Islet of Langerhans (tissue), 1 donor: ENCODE measurements at regions not wholly inside any gene's neighbourhood (a gene's known extent, or its start where the extent isn't known, plus 50 kb on each side); places are given as distances from the start of the nearest gene placed in this dataset.
"Not testable (repeated sequence)": the region's sequence is repeated elsewhere in the genome, so short reads cannot be mapped to it uniquely, and the experiment has no call there.

Source experiments
- FAIRE-seq: peaks from one replicate; lab custom pipeline; 2011; peaks lifted over from hg19 to GRCh38; lab: Jason Lieb, UNC

DNA sequence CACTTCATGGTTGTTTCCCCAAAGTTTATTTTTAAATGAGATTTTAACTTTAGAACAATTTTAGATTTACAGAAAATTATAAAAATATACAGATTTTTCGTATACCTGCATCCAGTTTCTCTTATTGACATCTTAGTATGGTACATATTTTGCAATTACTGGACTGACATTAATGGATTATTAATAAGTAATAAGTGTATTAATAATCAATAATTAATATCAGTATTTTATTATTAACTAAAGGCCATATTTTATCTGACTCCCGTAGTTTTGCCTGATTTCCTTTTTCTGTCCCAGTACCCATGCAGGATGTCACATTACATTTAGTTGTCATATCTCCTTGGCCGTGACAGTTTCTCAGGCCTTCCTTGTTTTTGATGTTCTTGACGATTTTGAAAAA is 307.0 kb downstream of the C6orf118 start:
- FAIRE-seq = no peak

DNA sequence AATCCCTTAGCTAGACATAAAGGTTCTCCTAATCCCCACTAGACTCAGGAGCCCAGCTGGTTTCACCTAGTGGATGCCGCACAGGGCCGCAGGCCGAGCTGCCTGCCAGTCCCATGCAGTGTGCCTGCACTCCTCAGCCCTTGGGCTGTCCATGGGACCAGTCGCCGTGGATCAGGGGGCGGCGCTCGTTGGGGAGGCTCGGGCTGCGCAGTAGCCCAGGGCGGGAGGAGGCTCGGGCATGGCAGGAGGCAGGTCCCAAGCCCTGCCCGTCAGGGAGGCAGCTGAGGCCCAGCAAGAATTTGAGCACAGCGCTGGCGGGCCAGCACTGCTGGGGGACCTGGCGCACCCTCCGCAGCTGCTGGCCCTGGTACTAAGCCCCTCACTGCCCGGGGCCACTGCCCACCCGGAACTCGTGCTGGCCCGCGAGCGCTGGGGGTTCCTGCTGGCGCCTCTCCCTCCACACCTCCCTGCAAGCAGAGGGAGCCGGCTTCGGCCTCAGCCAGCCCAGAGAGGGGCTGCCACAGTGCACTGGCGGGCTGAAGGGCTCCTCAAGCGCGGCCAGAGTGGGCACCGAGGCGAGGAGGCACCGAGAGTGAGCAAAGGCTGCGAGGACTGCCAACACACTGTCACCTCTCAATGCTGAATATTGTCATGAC is 307.8 kb downstream of the C6orf118 start:
- no peak for FAIRE-seq

DNA sequence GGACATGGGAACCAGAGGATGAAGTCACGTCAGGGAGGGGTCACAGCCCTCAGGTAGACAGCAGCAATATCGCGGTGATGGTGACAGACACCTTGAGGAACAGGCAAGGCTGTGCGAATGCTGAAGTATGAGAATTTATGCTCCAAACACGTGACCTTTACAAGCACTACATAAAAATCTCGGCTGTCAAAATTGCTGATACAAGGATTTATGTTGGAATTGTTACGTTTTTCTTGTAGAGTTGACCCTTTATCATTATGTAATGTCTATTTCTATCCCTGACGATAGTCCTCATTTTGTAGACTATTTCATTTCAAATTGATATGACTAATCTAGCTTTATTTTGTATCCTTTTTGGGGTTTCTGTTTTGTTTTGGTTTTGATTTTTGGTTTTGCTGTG is 311.1 kb downstream of the C6orf118 start:
- no peak for FAIRE-seq

DNA sequence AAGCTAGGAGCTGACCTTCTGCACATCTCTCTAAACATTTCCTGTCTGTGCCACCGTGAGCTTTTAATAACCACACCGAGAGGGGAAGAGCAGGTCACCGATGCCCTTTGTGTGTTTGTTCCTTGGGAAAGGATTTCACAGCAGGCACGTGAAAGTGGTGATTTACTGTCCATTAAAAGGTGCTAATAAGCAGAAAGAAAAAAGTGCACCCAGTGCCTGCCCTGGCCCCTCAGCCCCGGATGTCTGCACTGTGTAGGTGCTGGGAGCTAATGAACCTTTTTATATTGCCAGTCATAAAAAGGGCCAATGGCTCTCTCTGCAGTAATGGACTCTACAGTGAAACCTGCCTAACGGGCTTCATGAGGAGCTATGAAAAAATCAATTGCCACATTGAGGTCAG is 312.6 kb downstream of the C6orf118 start:
- FAIRE-seq = no peak

DNA sequence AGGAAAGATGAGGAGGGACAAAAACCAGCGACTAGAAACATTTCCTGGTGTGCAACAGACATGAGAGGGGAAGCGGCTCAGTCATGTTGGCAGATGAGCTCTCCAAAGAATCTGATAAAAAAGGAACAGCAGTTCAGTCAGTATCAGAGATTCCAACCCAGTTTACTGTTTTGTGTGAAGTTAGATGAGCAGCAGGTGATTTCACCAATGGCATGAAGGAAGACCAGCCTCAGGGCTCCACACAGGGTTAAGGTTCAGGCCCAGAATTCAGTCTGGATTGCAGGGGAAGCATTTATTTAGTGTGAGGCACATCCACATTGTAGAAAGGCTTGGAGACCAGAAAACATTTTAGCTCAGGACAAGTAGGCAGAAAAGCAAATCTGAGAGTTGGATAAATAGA is 317.8 kb downstream of the C6orf118 start:
- FAIRE-seq = no peak

DNA sequence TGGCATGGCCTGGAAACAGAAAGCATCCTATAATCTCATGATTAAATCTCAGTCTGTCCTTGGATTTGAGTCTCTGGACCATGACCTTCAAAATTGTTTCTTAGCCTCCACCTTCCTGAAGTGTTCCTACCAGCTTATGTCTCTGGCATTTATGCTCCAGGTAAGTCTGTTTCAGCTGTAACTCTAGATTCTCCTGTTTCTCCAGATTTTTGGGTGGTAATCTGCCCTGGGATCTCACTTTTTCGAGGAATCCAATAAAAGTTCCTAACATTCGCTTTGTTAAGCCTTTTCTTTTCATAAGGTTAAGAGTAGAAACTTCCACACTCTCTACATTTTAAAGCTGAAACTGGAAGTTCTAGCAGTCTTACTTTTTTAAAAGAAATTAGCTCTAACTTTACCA is 318.5 kb downstream of the C6orf118 start:
- no peak for FAIRE-seq

DNA sequence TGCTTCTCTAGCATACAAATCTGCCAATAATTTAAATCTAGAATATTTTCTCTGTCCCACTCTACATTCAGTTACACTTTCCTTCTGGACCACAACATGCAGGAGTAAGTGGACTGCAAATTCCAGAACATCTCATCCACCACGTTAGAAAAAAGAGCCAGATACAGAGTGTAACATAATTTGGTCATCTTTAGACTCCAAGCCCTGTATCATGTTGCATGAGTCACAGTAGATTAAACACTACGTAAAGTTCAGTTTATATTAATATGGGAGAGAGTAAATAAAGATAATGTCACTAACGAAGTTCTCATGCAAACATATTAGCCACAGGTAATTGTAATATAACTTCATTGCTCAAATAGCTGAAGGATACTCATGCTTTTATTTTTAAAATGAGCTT is 327.0 kb downstream of the C6orf118 start:
- FAIRE-seq = no peak

DNA sequence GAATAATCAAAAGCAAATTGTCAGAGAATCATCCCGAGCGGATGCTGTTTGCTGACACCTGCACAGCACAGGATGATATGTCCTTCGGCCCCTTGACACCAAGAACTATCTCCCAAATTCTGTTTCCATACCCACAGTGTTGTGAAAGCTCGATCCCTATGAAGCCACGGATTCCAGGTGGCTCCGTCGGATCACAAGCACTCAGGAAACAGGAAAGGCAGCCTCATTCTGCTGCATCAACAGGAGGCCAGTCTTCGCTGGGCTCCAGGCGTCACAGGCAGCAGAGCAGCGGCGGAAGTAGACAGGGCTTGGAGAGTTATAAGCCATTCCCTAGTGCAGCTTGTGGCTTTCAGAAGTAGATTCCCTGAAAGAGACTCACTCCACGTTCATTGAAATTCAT is 342.3 kb downstream of the C6orf118 start:
- FAIRE-seq = no peak

DNA sequence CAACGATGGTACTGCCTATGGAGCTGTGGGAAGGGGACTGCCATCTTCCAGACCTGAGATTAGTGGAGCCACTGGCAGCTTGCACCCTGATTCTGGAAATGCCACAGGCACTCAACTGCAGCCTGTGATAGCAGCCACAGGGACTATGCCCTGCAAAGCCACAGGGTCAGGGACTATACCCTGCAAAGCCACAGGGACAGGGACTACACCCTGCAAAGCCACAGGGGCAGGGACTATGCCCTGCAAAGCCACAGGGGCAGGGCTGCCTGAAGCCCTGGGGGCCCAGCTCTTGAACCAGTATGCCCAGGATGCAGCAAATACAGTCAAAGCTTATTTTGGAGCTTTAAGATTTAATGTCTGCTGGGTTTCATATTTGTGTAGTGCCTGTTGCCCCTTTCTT is 346.6 kb downstream of the C6orf118 start:
- FAIRE-seq = no peak

DNA sequence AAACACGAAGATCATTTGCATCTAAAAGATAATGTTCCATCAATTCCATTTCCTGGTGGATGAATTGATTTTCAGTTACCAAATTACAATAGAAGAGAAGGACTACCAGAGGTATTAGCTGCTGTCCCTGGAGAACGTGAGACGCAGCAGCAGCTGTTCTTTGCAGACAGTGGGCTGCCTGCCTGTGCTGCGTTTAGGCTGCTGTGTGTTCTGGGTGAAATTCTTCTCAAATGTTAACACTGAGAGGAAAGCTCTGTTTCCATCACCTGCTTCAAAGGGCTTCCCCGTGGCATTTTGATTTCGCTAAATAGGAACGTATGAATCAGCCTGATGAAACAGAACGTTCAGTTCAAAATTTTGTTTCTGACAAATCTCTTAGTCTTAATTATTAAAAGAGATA is 362.2 kb downstream of the C6orf118 start:
- no peak for FAIRE-seq

DNA sequence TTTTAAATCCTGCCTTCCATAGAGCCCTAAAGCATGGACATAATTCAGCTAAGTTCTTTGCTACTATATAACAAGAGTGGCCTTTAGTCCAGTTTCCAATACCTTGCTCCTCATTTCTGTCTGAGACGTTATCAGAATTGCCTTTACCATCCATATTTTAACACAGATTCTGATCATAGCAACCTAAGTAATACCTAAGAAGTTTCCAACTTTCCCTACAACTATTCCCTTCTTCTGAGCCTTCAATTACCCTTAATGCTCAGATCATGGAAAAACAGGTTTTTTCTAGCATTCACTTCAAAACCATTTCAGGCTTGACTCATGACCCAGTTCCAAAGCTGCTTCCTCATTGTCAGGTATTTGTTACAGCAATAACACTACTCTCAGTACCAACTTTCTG is 367.1 kb downstream of the C6orf118 start:
- no peak for FAIRE-seq

DNA sequence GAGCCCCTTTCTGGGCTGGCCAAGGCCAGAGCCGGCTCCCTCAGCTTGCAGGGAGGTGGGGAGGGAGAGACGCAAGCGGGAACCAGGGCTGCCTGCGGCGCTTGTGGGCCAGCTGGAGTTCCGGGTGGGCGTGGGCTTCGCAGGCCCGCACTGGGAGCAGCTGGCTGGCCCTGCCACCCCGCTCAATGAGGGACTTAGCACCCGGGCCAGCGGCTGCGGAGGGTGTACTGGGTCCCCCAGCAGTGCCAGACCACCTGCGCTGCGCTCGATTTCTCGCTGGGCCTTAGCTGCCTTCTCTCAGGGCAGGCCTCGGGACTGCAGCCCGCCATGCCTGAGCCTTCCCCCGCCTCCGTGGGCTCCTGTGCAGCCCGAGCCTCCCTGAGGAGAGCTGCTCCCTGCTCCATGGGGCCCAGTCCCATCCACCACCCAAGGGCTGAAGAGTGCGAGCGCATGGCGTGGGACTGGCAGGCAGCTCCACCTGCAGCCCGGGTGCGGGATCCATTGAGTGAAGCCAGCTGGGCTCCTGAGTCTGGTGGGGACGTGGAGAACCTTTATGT is 376.1 kb downstream of the C6orf118 start:
- not testable (repeated sequence) for FAIRE-seq

DNA sequence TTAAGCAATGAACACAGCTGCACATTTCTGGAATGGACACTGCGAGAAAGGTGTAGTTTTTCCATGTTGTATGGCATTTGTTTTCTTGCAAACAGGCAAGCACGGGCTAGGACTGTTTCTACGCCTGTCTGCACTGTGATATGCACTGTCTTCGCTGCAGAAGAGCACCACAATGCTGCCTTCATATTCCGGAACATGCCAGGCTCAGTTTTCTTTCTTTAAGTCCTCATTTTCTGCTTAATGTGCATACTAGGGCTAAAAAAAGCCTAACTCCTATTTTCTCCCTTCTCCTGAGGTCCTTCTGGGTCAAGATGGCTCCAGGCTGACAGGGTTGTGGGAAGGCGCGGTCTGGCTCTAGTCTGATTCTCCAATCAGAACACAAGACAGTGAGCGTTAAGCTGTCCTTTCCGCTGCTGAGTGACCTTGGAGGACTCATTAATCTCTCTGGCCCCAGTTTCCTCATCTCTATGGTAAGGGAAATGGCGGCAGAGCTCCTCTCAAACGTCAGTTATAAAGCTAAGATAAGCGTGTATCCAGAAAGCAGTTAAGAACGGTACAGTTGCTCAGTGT is 379.9 kb downstream of the C6orf118 start:
- FAIRE-seq = no peak

DNA sequence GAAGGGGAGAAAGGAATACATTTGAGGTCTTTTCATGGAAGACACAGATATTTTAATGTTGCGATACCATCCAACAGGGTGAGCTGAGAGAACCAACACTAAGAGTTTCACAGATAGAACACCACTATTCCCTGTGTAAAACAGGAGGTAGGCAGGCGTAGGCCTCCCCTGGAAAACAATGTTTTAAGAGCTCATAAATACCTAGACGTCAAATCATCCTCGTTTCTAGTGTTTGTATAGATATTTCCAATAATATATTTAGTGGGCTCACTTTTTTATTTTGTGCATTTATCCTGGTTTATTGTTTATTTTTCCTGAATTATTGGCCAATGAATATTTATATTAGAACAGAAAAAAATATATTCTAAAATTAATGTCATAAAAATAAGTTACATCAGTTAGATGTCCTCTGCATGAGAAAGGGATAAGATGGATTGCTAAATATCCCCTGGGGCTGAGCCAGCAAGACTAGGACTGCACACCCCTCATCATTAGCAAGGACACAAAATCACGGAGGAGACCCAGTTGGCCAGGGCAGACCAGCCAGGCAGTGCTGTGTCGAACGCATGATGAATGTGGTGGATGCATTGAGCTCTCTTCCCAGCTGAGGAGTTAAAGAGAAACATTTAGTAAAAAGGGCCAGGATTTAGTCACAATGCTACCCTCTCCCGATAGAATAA is 380.5 kb downstream of the C6orf118 start:
- no peak for FAIRE-seq

DNA sequence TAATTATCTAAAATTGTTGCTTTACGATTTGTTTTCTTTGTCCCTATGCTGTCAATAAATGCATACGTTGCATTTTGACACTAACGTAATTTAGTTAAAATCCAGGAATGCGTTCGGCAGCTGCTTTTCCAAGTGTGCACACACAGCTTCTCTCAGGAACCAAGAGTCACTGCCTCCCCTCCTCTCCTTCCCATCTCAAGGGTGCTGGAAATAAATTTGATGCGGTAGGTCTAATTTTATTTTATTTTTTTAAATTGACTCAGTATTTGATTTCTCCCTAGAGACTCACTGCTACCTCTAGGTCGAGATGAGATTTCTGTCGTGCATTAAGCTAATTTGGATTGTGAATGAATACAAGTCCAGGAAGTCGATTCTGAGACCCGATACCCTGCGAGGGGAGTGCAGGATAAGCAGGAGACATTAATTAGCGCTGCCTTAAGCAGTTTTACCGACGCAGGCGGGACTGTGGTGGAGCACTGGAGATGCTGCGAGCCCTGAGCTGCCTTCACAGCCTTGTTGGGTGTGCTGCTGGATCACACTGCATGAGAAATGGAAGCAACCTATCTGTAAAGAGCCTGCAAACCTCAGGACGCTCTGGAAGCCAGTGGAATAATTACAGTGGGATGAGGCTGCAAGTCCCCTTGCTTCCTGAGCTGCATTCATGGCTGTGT is 381.2 kb downstream of the C6orf118 start:
- no peak for FAIRE-seq

DNA sequence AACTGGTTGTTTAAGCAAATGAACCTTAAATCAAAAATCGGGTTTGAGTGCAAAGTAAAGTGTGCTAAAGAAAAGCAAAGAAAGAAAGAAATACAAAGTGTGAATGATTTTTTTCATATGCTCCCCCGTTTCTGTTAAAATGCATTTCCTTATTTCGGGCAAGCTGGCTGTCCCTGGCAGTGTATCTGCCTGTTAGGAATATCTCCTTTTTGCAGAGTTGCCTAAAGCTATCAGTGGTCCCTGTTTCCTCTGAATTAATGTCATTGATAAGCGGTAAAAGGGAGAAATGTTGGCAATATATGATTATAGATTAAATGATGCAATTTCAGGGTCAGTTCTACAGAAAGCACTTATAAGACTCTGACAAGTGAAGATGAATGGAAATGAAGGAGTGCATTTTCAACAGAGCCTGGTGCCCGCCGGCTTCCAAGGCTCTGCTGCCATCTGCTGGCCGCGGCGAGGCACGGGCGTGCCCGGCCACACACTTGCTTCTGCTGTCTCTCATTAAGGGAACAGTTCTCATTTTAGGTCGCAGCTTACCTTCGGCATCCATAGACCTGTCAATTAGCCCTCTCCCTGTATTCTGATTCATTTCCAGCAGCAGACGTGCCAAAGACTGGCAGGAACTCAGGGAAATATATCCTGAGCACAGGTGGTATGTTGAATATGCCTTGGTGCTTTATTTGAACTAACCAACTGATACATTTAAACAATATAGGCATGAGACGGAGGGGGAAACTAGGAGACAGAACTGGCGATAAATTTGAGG is 381.9 kb downstream of the C6orf118 start:
- no peak for FAIRE-seq

DNA sequence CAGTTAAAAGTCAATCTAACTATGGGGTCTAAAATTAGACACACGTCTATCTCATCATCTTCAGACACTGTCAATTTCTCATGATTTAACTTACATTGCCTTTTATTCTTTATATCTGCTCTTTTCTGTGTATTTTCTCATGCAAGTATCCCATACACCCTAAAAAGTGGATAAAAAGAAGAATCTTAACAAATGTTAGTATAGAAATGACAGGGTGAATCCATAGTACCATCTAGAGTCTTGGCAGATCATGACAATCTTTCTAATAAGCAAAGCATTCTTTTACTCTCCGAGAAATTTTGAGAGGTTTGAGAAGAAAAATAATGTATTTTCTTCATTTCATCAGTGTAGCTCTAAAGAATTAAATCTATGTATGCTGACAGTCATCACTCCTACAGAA is 382.7 kb downstream of the C6orf118 start:
- no peak for FAIRE-seq

DNA sequence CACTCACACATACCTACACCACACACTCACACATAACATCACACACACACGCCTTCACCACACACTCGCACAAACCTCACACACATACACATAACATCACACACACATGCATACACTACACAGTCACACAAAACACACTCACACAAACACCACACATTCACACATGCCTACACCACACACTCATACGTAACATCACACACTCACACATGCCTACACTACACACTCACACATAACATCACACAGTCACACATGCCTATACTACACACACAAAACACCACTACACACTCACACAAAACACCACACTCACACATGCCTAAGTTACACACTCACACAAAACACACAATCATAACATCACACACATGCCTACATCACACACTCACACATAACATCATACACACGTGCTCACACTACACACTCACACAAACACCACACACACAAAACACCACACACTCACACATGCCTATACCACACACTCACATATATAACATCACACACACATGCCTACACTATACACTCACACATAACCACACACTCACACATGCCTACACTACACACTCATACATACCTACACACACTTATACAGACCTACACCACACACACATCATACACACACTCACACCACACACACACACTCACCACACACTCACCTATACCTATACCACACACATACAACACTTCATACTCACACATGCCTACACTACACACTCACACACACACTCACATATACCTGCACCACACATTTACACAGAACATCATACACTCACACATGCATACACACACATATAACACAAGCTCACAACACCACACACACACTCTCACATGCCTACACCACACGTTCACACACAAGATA is 383.5 kb downstream of the C6orf118 start:
- FAIRE-seq = no peak

DNA sequence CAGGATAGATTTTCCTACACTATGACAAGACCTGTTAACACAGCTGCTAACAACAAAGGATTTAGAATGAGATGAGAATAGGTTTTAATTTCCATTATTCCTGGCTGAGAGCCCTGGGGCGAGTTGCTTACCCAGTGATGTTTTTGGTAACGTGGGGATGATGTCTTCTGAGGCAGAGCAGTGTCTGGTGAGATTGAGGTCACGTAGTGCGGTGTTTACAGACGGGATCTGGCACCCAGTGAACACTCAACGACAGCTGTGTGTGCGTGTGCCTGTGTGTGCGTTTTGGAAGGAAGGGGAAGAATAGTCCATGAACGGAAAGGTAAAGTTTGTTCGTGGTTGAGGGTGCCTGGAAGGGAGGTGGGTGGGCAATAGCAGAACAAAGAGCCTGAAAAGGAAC is 384.7 kb downstream of the C6orf118 start:
- FAIRE-seq = no peak

DNA sequence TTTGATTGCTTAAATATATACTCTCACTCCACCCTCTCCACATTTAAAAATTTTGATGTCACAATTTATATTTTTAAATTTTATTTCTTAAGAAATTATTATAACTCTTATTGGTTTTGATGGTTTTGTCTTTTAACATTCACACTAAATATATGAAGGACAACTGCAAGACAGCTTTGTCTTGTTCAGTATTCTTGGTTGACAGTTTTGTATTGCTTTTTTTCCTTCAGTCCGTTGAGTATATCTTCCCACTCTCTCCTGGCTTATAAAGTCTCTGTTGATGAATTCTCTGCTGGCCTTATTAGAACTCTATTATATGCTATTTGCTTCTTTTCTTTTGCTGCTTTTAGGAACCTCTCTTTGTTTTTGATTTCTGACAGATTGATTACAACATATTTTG is 392.2 kb downstream of the C6orf118 start:
- FAIRE-seq = no peak

DNA sequence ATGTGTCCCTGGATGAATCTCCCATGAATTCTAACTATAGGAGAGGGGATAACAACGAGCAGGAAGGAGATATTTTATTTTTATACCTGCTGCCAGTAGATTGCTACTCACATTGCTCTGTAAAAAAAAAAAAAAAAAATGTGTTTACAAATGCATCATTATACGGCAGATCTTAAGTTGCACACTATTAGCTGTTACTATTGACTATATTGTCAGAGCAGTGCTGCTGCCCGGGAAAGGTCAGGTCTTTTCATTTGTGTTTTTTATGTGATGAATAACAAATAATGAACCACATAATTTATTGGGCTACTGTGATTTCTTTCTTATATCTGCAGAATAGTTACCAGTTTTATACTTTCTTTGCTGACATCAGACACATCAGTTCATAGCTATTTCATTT is 393.3 kb downstream of the C6orf118 start:
- no peak for FAIRE-seq
